Trophoblast cell (in vitro differentiated cells and primary cell): ENCODE measurements at regions not wholly inside any gene's neighbourhood (a gene's known extent, or its start where the extent isn't known, plus 50 kb on each side); places are given as distances from the start of the nearest gene placed in this dataset.
"Not testable (repeated sequence)": the region's sequence is repeated elsewhere in the genome, so short reads cannot be mapped to it uniquely, and the experiment has no call there.

Experiments
- DNase-seq, 2 donors: peaks; one replicate each; pipeline ENCODE4 v3.0.0-alpha.2; 2016
- H2AFZ ChIP-seq: 2 replicates; pipeline ENCODE4 v1.6.1; 2013; ENCODE audit warnings: low read length, moderate library complexity, mild to moderate bottlenecking; ENCODE audit not compliant: insufficient read depth, poor library complexity
- H2AK5ac ChIP-seq: 2 replicates; pipeline ENCODE4 v1.6.1; 2013; ENCODE audit warnings: mild to moderate bottlenecking, low read length
- H2BK120ac ChIP-seq: 2 replicates; pipeline ENCODE4 v1.6.1; 2013; ENCODE audit warnings: low read length, mild to moderate bottlenecking, moderate library complexity; ENCODE audit not compliant: insufficient read depth, poor library complexity
- H2BK12ac ChIP-seq: 2 replicates; pipeline ENCODE4 v1.6.1; 2013; ENCODE audit warnings: mild to moderate bottlenecking, low read length, moderate library complexity
- H2BK5ac ChIP-seq: 2 replicates; pipeline ENCODE4 v1.6.1; 2013; ENCODE audit warnings: low read length, low read depth, moderate library complexity, mild to moderate bottlenecking; ENCODE audit not compliant: poor library complexity
- H3K14ac ChIP-seq: 2 replicates; pipeline ENCODE4 v1.6.1; 2013; ENCODE audit warnings: mild to moderate bottlenecking, low read length
- H3K18ac ChIP-seq: 2 replicates; pipeline ENCODE4 v1.6.1; 2013; ENCODE audit warnings: mild to moderate bottlenecking, low read length
- H3K23ac ChIP-seq: 2 replicates; pipeline ENCODE4 v1.6.1; 2013; ENCODE audit warnings: low read length
- H3K27ac ChIP-seq: 2 replicates; pipeline ENCODE4 v1.5.1; 2013; ENCODE audit warnings: low read depth, mild to moderate bottlenecking, inconsistent platforms, low read length, moderate library complexity
- H3K27me3 ChIP-seq: 2 replicates; pipeline ENCODE4 v1.6.1; 2013; ENCODE audit warnings: inconsistent platforms, mild to moderate bottlenecking, low read length, moderate library complexity; ENCODE audit not compliant: insufficient read depth
- H3K36me3 ChIP-seq, 2 experiments: 1 replicate in 1 of 2; 2 replicates in 1 of 2; pipeline ENCODE4 v1.6.1; 2013; ENCODE audit warnings: low read length in 2 of 2, mild to moderate bottlenecking in 2 of 2, moderate library complexity in 1 of 2; ENCODE audit not compliant: insufficient read depth in 2 of 2, control insufficient read depth in 1 of 2
- H3K4ac ChIP-seq: 2 replicates; pipeline ENCODE4 v1.6.1; 2013; ENCODE audit warnings: low read depth, mild to moderate bottlenecking, low read length, moderate library complexity
- H3K4me1 ChIP-seq, 2 experiments: 1 replicate in 1 of 2; 2 replicates in 1 of 2; pipeline ENCODE4 v1.6.1; 2013; ENCODE audit warnings: low read length in 2 of 2, mild to moderate bottlenecking in 2 of 2, moderate library complexity in 1 of 2; ENCODE audit not compliant: insufficient read depth in 2 of 2, control insufficient read depth in 1 of 2
- H3K4me2 ChIP-seq: 2 replicates; pipeline ENCODE4 v1.6.1; 2013; ENCODE audit warnings: inconsistent platforms, mild to moderate bottlenecking, low read length, moderate library complexity
- H3K4me3 ChIP-seq: 2 replicates; pipeline ENCODE4 v1.5.1; 2013; ENCODE audit warnings: mild to moderate bottlenecking, low read depth, low read length, inconsistent platforms
- H3K79me1 ChIP-seq: one replicate; pipeline ENCODE4 v1.6.1; 2013; ENCODE audit warnings: low read length
- H3K79me2 ChIP-seq: 2 replicates; pipeline ENCODE4 v1.6.1; 2013; ENCODE audit warnings: low read length, mild to moderate bottlenecking; ENCODE audit not compliant: control insufficient read depth, insufficient read depth, poor library complexity
- H3K9ac ChIP-seq: 2 replicates; pipeline ENCODE4 v1.6.1; 2013; ENCODE audit warnings: mild to moderate bottlenecking, low read length
- H3K9me3 ChIP-seq: 2 replicates; pipeline ENCODE4 v1.6.1; 2013; ENCODE audit warnings: low read depth, mild to moderate bottlenecking, control low read depth, inconsistent platforms, low read length; ENCODE audit not compliant: insufficient read depth
- H4K12ac ChIP-seq: 2 replicates; pipeline ENCODE4 v1.6.1; 2013; ENCODE audit warnings: low read depth, mild to moderate bottlenecking, low read length, moderate library complexity
- H4K8ac ChIP-seq: 2 replicates; pipeline ENCODE4 v1.6.1; 2013; ENCODE audit warnings: low read depth, mild to moderate bottlenecking, low read length, moderate library complexity
- H4K91ac ChIP-seq: one replicate; pipeline ENCODE4 v1.6.1; 2013; ENCODE audit warnings: low read depth, mild to moderate bottlenecking, low read length, moderate library complexity
- WGBS: extraction: QIAGEN DNeasy Blood & Tissue Kit; methylation state at CpG from one replicate; pipeline ENCODE4 v1.1.7; 2013; ENCODE audit warnings: missing lambda C conversion rate; ENCODE audit not compliant: insufficient read length, insufficient coverage; ENCODE audit errors: extremely low coverage; 5-methylcytosine and 5-hydroxymethylcytosine counted together

GRCh38 chr3:89958163-89958562, 850.7 kb downstream of the EPHA3 start:
- H2BK120ac ChIP-seq, DNase-seq, H2BK5ac ChIP-seq, H3K18ac ChIP-seq, H3K14ac ChIP-seq, H4K12ac ChIP-seq, H3K27ac ChIP-seq, H3K23ac ChIP-seq, H3K4me3 ChIP-seq, H3K4ac ChIP-seq, H3K79me1 ChIP-seq, H3K27me3 ChIP-seq, H3K9ac ChIP-seq, H3K4me2 ChIP-seq, H3K4me1 ChIP-seq, H2BK12ac ChIP-seq, H4K8ac ChIP-seq, H3K79me2 ChIP-seq, H3K36me3 ChIP-seq, H3K9me3 ChIP-seq, H2AFZ ChIP-seq, H2AK5ac ChIP-seq, H4K91ac ChIP-seq: not testable (repeated sequence)
- no CpG with 5 or more reads among the region's 9 CpGs for WGBS

GRCh38 chr3:89964347-89964746, 856.9 kb downstream of the EPHA3 start:
- Histone ChIP-seq H3K9ac (no peak overlapping the region), H3K79me2 (no peaks in the 10 kb centered on the region)

GRCh38 chr3:89966877-89967665, 859.6 kb downstream of the EPHA3 start:
- no peaks in the 10 kb centered on the region for H3K9me3 ChIP-seq
- no peak overlapping the region for H2BK120ac ChIP-seq

More at GRCh38 chr3:89964347-89964746, 856.9 kb downstream of the EPHA3 start:
- no peak for DNase-seq
- no peak overlapping the region for H2BK120ac ChIP-seq
- H2AK5ac ChIP-seq: no peak overlapping the region
- no peaks in the 10 kb centered on the region for H3K36me3 ChIP-seq
- no peak overlapping the region for H3K27ac ChIP-seq
- no peak overlapping the region for H4K91ac ChIP-seq
- no peak overlapping the region for H3K23ac ChIP-seq
- H2AFZ ChIP-seq: no peak overlapping the region
- no peak overlapping the region for H3K14ac ChIP-seq
- H3K79me1 ChIP-seq: peaks cover 2% of the 10 kb centered on the region
- H3K4me2 ChIP-seq: no peak overlapping the region
- no peak overlapping the region for H4K12ac ChIP-seq
- no peak overlapping the region for H3K4me3 ChIP-seq
- H3K4ac ChIP-seq: no peak overlapping the region
- no peak overlapping the region for H3K18ac ChIP-seq
- no peaks in the 10 kb centered on the region for H3K9me3 ChIP-seq
- H3K27me3 ChIP-seq: no peaks in the 10 kb centered on the region
- no peak overlapping the region for H4K8ac ChIP-seq
- no peaks in the 10 kb centered on the region for H3K4me1 ChIP-seq
- no peak overlapping the region for H2BK12ac ChIP-seq
- H2BK5ac ChIP-seq: no peak overlapping the region

GRCh38 chr3:89971329-89971728, 863.9 kb downstream of the EPHA3 start:
- Histone ChIP-seq H3K9ac (no peak overlapping the region), H3K18ac (no peak overlapping the region), H3K27ac (no peak overlapping the region), H4K8ac (no peak overlapping the region), H4K91ac (no peak overlapping the region), H2AFZ (no peak overlapping the region), H3K4ac (no peak overlapping the region), H3K27me3 (no peaks in the 10 kb centered on the region), H2AK5ac (no peak overlapping the region), H2BK12ac (no peak overlapping the region), H3K4me2 (no peak overlapping the region), H3K14ac (no peak overlapping the region), H4K12ac (no peak overlapping the region), H2BK120ac (no peak overlapping the region), H3K9me3 (no peaks in the 10 kb centered on the region), H3K23ac (no peak overlapping the region), H2BK5ac (no peak overlapping the region), H3K79me1 (no peaks in the 10 kb centered on the region), H3K4me1 (no peaks in the 10 kb centered on the region), H3K36me3 (no peaks in the 10 kb centered on the region), H3K4me3 (no peak overlapping the region), H3K79me2 (no peaks in the 10 kb centered on the region)
- no CpG with 5 or more reads among the region's 2 CpGs for WGBS
- DNase-seq: no peak

More at GRCh38 chr3:89966877-89967665, 859.6 kb downstream of the EPHA3 start:
- H3K4me1 ChIP-seq: no peaks in the 10 kb centered on the region
- no peak overlapping the region for H4K91ac ChIP-seq
- no peak overlapping the region for H3K18ac ChIP-seq
- no peak overlapping the region for H3K4ac ChIP-seq
- no CpG with 5 or more reads among the region's 5 CpGs for WGBS
- no peak overlapping the region for H3K27ac ChIP-seq
- no peak overlapping the region for H3K4me3 ChIP-seq
- peaks cover 2% of the 10 kb centered on the region for H3K79me1 ChIP-seq
- H3K36me3 ChIP-seq: no peaks in the 10 kb centered on the region
- H3K79me2 ChIP-seq: no peaks in the 10 kb centered on the region
- H2AFZ ChIP-seq: no peak overlapping the region
- no peak overlapping the region for H4K12ac ChIP-seq
- H3K4me2 ChIP-seq: no peak overlapping the region
- H4K8ac ChIP-seq: no peak overlapping the region
- no peak overlapping the region for H3K23ac ChIP-seq
- no peak overlapping the region for H3K14ac ChIP-seq
- no peak overlapping the region for H2AK5ac ChIP-seq
- H3K9ac ChIP-seq: no peak overlapping the region
- H2BK12ac ChIP-seq: no peak overlapping the region
- H2BK5ac ChIP-seq: no peak overlapping the region
- H3K27me3 ChIP-seq: no peaks in the 10 kb centered on the region
- DNase-seq: no peak
